Right hindlimb (tissue), 1 donor: ENCODE measurements at regions not wholly inside any gene's neighbourhood (a gene's known extent, or its start where the extent isn't known, plus 50 kb on each side); places are given as distances from the start of the nearest gene placed in this dataset.

Experiments used
- DNase-seq: peaks from one replicate; pipeline ENCODE4 v3.0.0-alpha.2; 2018

GRCh38 chr16:54466233-54466632 lies 179.6 kb upstream of the IRX3 start:
- DNase-seq, result no peak

GRCh38 chr16:54465063-54465462 lies 178.5 kb upstream of the IRX3 start:
- no peak for DNase-seq

GRCh38 chr16:54462771-54463170 lies 176.2 kb upstream of the IRX3 start:
- no peak for DNase-seq

DNA sequence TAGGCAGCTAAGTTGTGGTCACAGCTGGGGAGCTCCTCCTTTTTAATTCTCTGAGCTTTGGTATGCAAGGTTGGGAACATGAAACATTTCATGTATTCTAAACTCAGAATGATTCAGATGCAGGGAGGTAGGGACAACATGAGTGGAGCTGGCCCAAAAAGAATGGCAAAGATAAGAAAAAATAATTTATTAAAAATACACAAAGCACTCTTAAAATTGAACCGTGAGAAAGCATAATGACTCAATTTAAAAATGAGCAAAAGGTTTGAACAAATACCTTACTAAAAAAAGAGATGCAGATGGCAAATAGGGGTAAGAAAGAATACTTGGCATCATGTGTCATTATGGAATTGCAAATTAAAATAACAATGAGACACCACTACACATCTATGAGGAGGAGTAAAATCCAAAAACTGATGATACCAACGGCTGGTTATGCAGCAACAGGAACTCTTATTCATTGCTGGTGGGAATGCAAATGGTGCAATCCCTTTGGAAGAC lies 175.6 kb upstream of the IRX3 start:
- DNase-seq, result no peak

DNA sequence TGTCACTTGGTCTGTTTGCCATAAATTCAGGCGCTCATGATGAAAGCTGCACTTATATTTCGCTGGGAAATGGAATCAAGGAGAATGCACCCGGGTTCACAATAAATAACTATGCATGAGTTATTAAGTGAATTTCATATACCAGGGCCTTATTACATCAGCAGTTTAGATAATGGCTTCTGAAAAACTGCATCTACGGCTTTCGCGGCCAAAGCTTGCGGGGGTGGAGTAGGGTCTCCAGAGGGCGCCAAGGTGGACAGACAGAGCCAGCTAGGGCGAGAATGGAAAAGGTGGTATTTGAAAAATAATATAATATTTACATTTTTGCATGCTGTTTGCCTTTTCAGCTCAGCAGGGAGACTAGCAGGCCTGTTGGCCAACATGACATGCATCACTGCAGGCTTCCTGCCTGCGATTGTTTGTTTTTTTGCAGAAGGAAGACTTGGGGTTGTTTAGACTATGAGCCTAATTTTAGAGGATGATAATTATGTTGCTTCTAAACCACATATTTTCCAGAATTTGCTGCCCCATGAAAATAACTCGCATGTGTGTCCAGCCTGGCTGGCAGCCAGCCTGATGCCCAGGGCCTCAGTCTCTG lies 173.8 kb upstream of the IRX3 start:
- no peak for DNase-seq

DNA sequence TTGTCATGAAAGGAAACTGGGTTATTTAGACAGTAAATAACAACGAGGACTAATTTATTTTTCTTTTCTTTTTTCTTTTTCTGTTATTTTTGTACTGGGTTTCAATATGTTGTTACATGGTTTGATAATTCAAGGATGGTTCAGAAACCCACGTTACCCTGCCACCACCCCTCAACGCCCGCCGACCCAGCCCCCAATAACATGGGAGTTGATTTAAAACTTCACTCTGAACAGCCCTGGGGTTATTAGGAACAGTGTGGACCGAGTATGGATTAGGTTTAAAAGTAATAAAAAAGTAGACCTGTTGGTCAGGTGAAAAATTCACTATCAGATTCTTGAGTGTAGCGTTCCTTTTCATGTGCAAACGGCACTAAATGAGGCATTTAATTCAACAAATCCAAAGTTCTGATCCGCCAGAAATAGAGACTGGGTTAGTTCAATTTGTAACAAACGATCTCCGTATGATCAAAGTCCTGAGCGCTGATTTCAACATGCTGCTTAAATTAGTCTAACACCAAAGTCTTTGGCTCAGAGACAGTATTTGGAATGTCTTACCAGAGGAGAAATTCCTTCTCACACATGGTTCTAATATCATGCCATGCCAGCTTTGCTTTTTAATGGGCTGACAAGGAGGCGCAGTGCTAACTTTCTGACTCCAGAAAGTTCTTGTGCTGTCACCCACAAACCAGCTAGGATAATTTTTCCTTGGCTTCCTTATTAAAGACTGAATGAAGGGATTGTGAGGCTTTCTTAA lies 173.1 kb upstream of the IRX3 start:
- DNase-seq, result no peak

GRCh38 chr16:54458923-54459322 lies 172.3 kb upstream of the IRX3 start:
- no peak for DNase-seq

DNA sequence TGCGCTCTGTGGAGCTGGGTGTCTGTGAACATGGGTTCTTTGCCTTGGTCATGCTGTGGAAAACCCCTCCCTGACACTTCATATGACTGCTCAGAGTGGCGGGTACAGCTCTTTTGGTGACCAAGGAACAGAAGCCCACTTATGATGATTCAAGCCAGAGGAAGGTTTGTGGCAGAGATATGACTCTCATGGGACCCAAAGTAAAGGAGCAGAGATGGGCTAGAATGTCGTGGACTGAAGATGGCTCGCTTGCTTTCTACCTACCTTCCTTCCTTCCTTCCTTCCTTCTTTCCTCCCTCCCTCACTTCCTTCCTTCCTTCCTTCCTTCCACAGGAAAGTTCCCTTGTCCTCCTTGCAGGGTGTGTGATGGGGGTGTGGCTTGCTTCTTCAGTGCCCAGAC lies 169.7 kb upstream of the IRX3 start:
- DNase-seq, result no peak

GRCh38 chr16:54455030-54455725 lies 168.6 kb upstream of the IRX3 start:
- no peak for DNase-seq

DNA sequence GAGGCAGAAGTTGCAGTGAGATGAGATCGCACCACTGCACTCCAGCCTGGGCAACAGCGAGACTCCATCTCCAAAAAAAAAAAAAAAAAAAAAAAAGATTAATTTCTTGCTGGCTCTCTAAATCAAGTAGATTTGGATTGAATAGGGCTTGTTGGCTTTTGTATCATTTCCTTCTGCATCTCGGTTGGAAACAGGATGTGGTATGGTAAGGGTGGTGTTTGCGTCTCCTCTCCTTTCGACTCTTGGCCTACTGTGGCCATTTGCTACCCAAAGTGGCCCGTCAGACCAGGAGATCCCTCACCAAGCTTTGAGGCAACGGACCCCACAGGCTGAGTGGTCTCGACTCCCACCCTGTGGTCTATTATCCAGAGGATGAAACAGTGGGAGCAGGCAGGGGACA lies 168.0 kb upstream of the IRX3 start:
- DNase-seq, result no peak

GRCh38 chr16:54453871-54454270 lies 167.3 kb upstream of the IRX3 start:
- DNase-seq, result no peak

- DNase-seq, result no peak
Observed at GRCh38 chr16:54447576-54448440, 161.2 kb upstream of the IRX3 start.

- DNase-seq, result peak; percentile 56
Observed at GRCh38 chr16:54446639-54447038, 160.1 kb upstream of the IRX3 start.

- no peak for DNase-seq
Observed at GRCh38 chr16:54444851-54445458, 158.4 kb upstream of the IRX3 start.

DNA sequence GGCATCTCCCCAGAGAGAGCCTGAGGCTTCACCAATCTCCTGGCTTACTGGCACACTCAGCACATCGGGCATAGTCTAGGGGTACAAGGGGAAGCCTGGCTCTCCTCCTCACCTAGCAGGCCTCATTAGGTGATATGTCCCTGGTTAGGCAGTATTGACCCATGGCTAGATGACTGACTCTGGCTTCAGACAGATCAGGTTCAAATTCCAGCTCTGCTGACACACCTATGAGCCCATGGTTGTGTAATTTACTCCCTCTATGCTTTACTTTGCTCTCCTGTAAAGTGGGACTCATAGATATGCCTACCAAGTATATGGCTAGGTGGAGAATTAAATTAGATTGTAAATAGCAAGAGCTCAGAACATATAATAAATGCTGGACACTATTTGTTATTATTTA lies 157.3 kb upstream of the IRX3 start:
- no peak for DNase-seq

GRCh38 chr16:54443352-54443751 lies 156.8 kb upstream of the IRX3 start:
- DNase-seq, result no peak

DNA sequence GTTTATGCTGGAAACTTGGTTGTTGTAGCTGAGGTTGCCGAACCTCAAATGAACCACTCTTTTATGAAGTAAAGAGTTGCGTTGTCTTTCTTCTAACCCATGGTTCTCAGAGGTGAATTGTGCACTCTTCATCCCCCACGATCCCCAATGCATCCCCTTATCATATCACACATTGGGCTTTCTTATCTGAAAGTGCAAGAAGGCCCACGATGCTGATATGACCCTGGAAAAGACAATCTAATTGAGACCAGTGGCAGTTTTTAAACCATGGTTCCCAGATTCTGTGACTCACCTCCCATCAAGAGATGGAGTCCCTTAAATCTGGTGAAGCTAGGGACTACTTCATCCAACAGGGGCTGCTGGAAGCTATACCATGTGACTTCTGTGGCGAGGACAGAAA lies 156.3 kb upstream of the IRX3 start:
- DNase-seq, result no peak

GRCh38 chr16:54438469-54438868 lies 151.9 kb upstream of the IRX3 start:
- no peak for DNase-seq

DNA sequence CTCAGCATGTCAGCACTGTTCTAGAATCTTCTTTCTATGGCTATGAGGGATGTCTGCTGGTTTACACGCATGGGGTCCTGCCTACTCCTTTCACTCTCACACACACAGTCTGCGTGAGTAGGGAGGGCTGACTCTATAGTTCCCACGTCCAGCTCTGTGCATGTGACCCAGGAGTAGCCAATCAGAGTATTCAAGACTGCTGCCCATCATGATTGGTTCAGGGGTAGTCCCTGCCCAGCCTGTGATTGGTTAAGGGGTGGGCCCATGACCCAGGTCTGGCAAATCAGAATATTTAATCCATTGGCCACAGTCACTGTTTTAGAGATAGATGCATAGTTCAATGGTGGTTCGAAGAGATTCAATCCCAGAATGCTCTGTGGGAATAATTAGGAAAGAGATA lies 151.3 kb upstream of the IRX3 start:
- DNase-seq, result no peak

DNA sequence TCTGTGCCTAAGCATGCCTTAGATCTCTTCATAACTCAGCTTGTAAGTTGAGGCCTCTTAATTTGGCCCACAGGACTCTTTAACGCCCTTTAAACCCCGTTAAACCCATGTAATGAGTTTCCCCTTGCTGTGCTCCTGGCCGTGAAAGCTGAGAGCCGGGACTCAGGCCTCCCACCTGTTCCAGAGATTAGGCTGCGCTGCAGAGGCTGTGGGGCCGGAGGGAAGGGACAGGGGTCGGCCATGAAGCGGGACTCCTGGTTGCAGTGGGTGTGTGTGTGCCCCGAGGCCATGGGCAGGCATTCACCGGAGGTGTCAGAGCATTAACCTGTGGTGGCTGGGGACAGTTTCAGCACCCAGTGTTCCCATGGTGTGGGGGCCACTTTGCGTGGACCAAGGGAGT lies 150.8 kb upstream of the IRX3 start:
- DNase-seq, result no peak

- no peak for DNase-seq
Observed at GRCh38 chr16:54436346-54436745, 149.8 kb upstream of the IRX3 start.

GRCh38 chr16:54434859-54435258 lies 148.3 kb upstream of the IRX3 start:
- DNase-seq, result no peak

DNA sequence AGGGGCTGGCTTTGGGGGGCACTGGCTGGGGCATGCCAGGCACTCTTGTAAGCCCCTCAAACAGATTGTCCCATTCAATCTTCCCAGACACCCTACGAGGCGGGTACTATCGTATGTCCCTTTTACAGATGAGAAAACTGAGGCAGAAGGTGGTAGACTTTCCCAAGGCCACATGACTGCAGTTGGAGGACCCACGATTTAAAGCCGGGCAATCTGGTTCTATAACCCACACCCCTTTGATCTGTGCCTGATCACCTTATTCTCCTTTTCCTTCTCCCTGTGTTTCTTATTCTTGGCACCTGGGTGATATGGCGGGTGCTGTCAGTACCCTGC lies 146.3 kb upstream of the IRX3 start:
- no peak for DNase-seq
